LHCN-M2 (cell line): ENCODE measurements at regions not wholly inside any gene's neighbourhood (a gene's known extent, or its start where the extent isn't known, plus 50 kb on each side); places are given as distances from the start of the nearest gene placed in this dataset.

Source experiments
- DNase-seq: peaks from one replicate; pipeline ENCODE4 v3.0.0-alpha.2; 2012; ENCODE audit warnings: low read depth

DNA sequence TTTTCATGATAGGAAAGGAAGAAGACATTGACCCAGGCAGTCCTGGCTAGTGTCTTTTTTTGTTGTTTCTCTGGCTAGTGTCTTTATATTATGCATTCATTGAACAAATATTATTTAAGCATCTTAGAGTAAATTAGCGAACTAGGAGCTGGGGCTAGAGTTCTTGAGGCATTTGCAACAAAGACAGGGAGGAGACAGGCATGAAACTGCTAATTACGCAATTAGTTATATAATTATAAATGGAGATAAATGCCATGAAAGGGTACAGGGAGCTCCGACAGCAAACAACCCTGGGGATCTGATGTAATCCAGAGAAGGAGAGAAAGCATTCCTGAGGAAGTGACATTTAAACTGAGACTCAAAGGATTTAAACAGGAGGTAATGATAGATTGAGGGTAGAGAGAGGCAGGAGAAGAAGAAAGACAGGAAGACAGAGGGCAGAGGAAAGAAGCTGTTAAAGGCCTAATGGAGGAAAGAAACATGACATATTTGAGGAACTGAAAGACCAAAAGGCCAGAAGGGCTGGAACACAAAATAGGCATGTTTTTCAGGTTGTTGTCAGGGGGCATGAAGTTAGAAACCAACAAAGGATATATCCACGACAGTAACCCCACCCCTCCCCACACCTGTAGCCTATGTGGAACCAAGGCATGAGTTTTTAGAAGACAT lies 99.5 kb upstream of the GJB5 start:
- DNase-seq: no peak

DNA sequence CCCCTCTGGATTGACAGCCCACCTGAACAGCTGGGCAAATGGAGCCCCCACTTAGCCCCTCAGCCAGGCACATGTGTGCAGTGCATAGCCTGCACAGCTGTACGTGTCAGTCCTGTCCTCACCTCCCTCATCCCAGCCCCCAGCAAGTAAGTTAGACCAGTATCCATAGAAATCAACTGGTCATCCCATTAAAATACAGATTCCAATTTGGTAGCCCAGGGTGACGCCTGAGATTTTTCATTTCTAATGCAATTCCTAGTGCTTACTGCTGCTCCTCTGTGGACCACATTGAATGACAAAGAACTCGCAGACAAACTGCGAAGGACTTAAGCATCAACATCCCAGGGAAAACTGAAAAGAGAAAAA lies 99.0 kb upstream of the GJB5 start:
- no peak for DNase-seq

GRCh38 chr1:34656299-34656698 lies 98.5 kb upstream of the GJB5 start:
- DNase-seq: no peak

DNA sequence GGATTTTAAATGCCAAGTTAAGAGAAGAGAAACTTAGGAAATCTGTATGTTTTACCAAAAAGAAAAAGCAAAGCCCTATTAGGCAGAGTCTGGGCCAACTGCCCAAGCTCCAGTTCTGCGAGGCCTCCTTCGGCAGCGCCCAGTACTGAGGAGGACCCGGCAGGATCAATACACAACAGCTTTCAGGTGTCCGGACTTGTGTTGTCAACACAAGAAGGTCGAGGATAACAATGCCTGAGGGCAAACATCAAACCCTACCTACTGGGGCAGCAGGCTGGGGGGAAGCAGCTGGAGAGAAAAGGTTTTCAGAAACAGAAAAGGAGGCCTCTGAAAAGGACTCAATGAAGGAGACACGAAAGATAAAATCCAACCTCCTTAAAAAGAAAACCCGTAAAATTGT lies 98.1 kb upstream of the GJB5 start:
- no peak for DNase-seq

DNA sequence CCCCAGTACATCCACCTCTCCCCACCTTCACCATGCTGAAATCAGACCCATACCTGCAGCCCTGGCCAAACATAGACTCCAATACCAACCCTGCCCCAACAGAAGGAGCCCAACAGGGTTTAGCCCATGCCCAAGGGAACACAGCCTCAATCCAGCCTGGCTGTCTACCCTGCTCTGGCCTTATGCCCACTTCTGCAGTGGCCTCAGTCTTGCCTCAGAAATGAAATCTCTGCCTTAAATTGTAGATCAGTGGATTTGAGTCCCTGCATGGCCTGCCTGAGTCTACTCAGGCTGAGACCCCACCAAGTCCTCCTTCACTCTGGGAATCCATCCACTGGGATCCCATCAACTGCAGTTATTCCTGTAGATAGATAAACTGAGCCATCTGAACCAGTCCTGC lies 97.6 kb upstream of the GJB5 start:
- no peak for DNase-seq

DNA sequence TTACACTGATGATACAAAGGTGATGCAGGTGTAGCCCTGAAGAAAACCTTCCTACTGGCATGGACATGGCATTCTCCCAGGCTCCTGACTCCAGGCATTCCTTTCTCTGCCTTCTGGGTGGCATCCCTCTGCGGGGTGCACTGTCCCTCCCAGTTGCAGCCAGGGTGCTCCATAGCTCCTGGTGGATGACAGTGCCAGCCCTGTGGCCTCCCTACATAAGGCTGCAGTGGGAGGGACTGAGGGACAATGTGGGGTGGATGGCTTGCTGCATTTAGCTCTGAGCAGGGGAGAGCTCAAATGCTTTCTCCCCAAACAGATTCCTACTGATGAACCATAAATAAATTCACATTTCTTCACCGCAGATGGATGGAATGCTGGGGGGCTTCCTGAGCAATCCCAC lies 97.0 kb upstream of the GJB5 start:
- no peak for DNase-seq

GRCh38 chr1:34663031-34663430 lies 91.8 kb upstream of the GJB5 start:
- no peak for DNase-seq

- DNase-seq: no peak
Measured at GRCh38 chr1:34668063-34668462, 86.8 kb upstream of the GJB5 start.

DNA sequence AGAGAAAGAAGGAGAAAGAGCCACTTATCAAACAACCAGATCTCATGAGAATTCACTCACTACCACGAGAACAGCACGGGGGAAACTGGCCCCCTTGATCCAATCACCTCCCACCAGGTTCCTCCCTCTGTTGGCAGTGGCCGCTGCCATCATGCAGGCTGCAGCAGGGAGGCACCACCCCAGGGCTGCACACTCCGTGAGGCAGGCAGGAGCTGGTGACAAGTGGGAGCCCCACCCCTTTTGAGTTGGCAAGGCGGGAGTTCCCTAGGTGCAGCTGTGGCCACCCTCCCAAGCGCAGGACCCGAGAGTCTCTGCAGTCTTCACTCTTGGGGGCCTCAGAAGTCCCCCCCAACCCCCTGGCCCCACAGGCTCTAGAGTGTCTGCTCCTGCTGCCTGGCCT lies 83.9 kb upstream of the GJB5 start:
- no peak for DNase-seq

DNA sequence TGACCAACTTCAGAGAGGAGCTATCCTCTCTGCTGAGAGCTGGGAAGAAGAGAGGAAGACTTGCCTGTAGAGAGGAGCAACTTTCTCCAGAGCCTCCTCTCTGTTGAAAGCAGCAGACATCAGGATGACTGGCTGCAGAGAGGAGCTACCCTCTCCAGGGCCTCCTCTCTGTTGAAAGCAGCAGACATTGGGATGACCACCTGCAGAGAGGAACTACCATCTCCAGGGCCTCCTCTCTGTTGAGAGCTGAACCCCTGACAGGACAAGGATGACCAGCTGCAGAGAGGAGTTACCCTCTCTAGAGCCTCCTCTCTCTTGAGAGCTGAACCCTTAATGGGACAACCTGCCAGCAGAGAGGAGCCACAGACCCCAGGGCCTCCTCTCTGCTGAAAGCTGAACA lies 83.0 kb upstream of the GJB5 start:
- no peak for DNase-seq

GRCh38 chr1:34681480-34682451 lies 73.1 kb upstream of the GJB5 start:
- DNase-seq: peak; percentile 17

GRCh38 chr1:34682452-34683223 lies 72.2 kb upstream of the GJB5 start:
- DNase-seq: no peak

DNA sequence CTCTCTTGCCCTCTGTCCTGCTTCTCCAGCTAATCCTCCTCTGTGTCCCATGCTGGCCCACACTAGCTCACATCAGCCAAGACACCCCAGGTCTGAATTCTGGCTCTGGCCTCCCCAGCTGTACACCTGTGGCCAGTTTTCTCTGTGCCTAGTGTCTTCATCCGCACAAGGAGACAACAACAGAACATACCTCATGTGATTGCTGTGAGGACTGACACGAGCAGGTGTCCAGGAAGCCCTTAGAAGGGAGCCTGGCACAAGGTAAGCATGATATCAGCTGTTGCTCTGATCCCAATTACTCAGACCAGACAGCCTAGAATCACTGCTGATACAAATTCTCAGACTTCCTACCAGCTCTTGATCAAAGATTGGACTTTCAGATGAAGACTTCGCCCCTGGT lies 71.2 kb upstream of the GJB5 start:
- peak; percentile 0 for DNase-seq

- no peak for DNase-seq
Measured at GRCh38 chr1:34684266-34684665, 70.6 kb upstream of the GJB5 start.

- no peak for DNase-seq
Measured at GRCh38 chr1:34685225-34685624, 69.6 kb upstream of the GJB5 start.

DNA sequence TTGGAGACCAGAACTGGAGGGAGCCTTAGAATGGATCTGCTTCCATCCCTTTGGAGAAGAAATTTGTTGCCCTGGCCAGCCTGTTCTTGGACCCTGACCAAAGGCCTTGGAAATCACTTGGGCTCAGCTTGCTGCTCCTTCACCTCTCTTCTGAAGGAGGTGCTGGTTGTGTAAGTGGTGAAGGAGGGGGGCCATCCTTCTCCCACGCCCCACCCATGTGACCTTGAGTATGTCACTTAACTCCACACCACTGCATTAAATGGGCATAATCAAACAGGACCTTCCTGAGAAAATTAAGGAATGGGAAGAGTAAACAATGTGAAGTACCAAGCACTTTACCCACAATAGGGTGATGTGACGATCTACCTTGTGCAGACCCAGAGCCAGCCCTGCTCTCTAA lies 68.3 kb upstream of the GJB5 start:
- DNase-seq: no peak

DNA sequence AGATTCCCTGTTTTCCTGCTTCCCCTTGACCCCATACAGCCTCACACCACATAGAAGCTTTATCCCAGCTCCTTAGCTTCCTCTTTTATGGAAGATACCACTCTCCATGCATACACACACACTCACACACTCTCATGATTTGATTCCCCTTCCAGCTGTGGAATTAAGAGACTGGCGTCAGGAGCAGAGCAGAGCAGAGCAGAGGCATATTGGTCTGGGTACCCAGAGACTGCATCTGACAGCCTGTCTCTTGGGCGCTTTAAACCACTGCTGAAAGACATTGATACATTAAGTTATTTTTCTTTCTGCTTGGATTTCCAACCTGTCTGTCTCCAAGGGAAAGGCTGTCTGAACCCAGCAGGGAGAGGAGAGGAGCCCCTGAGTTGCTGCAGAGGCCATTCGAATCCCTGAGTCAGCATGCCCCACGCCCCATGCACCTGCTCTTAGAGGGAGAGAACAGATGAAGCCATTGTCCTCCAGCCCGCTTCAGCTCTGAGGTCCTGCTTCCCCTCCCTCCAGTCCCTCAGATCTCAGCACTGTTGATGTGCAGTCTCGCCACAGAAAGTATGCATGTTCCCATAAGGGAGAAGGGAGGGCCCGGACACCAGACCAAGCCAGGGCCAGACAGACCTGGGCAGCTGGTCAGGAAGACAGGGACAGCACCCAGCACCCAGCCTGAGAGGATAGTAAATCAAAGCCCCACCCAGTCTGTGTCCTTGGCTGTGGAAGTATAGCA lies 66.7 kb upstream of the GJB5 start:
- no peak for DNase-seq

DNA sequence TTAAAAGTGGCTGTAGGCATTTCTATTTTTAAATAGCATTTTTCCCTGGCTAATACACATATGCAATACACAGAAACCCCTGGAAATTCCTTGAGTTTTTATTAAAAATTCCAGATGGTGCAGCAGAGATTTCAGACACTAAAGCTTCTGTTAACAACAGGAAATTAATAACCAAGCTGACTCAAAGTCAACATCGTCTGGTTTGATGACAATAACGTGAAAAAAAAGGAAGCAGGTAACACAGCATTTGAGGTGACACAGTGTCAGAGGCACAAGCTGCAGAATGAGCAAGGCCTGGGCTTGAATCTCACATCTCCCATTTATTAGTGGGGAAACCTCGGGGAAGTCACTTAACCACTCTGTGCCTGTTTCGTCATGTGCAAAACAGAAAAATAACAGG lies 64.6 kb upstream of the GJB5 start:
- DNase-seq: no peak

DNA sequence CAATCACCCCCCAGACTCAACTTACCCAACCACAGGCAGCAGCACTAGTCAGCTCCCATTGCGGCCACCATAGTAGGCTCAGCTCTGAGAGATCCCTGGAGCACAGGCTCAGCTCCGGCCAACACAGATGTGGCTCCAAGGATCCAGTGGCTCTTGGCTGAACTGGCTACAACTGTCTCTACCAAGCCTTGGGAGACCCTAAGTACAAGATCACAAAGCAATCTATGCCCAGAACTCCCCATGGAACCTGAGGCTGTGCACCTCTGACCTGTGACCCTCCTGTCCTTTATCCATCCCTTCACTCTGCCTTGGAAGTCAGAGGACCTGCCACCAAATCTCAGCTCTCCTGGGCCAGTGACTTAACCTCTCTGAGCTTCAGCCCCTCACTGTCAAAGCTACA lies 61.8 kb upstream of the GJB5 start:
- no peak for DNase-seq

- DNase-seq: no peak
Measured at GRCh38 chr1:34694383-34694782, 60.5 kb upstream of the GJB5 start.

- no peak for DNase-seq
Measured at GRCh38 chr1:34695580-34695979, 59.3 kb upstream of the GJB5 start.

DNA sequence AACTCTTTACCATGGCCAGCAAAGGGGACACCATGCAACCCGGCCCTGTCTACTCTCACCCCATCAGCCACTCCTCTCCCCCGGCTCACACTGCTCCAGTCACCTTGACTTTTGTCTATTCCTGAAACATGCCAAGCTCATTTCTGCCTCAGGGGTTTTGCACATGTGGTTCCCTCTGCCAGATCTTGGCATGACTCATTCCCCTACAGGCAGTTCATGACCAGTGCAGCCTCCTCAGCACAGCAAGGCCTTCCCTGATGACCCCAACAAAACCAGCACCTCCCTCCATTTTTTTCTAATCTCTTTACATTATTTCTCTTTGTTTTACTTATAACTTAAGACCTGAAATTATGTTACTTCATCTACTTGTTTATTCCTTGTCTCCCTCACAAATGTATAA lies 58.6 kb upstream of the GJB5 start:
- DNase-seq: no peak
